Mesothelial cell of epicardium (in vitro differentiated cells): ENCODE measurements at regions not wholly inside any gene's neighbourhood (a gene's known extent, or its start where the extent isn't known, plus 50 kb on each side); places are given as distances from the start of the nearest gene placed in this dataset.

Experiments used
- DNase-seq, 2 experiments: peaks; one replicate each; pipeline ENCODE4 v3.0.0; 2021; ENCODE audit warnings: low spot score in 2 of 2; ENCODE audit not compliant: unreplicated experiment in 2 of 2
- H3K27ac Mint-ChIP-seq: 2 replicates; pipeline ENCODE4 v1.8.0; 2021; ENCODE audit warnings: mixed read lengths
- H3K27me3 Mint-ChIP-seq: 2 replicates; pipeline ENCODE4 v1.8.0; 2021; ENCODE audit warnings: low read depth, mixed read lengths
- H3K36me3 Mint-ChIP-seq: 2 replicates; pipeline ENCODE4 v1.8.0; 2021; ENCODE audit warnings: mixed read lengths
- H3K4me1 Mint-ChIP-seq: 2 replicates; pipeline ENCODE4 v1.8.0; 2021; ENCODE audit warnings: mixed read lengths
- H3K4me3 Mint-ChIP-seq: 2 replicates; pipeline ENCODE4 v1.8.0; 2021; ENCODE audit warnings: mild to moderate bottlenecking, moderate library complexity, mixed read lengths
- H3K9me3 Mint-ChIP-seq: 2 replicates; pipeline ENCODE4 v1.8.0; 2021; ENCODE audit warnings: mixed read lengths
- TF ChIP-seq, protein P1 (sequence below): fragments of 200-600 bp; sonication (generic); IDR thresholded peaks from one replicate; pipeline ENCODE4 v1.5.0; 2021; ENCODE audit warnings: antibody characterized with exemption; ENCODE audit not compliant: unreplicated experiment

- H3K9me3 Mint-ChIP-seq: no peaks in the 10 kb centered on the region
- no peaks in the 10 kb centered on the region for H3K36me3 Mint-ChIP-seq
- H3K4me1 Mint-ChIP-seq: no peaks in the 10 kb centered on the region
- no peak for DNase-seq
- peaks cover 9% of the 10 kb centered on the region for H3K27me3 Mint-ChIP-seq
- no peak overlapping the region for H3K4me3 Mint-ChIP-seq
- TF ChIP-seq, protein P1, sequence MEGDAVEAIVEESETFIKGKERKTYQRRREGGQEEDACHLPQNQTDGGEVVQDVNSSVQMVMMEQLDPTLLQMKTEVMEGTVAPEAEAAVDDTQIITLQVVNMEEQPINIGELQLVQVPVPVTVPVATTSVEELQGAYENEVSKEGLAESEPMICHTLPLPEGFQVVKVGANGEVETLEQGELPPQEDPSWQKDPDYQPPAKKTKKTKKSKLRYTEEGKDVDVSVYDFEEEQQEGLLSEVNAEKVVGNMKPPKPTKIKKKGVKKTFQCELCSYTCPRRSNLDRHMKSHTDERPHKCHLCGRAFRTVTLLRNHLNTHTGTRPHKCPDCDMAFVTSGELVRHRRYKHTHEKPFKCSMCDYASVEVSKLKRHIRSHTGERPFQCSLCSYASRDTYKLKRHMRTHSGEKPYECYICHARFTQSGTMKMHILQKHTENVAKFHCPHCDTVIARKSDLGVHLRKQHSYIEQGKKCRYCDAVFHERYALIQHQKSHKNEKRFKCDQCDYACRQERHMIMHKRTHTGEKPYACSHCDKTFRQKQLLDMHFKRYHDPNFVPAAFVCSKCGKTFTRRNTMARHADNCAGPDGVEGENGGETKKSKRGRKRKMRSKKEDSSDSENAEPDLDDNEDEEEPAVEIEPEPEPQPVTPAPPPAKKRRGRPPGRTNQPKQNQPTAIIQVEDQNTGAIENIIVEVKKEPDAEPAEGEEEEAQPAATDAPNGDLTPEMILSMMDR: no peak
- no peak overlapping the region for H3K27ac Mint-ChIP-seq
These were observed 339.1 kb upstream of the CCNH start for GRCh38 chr5:87751824-87752223.

DNA sequence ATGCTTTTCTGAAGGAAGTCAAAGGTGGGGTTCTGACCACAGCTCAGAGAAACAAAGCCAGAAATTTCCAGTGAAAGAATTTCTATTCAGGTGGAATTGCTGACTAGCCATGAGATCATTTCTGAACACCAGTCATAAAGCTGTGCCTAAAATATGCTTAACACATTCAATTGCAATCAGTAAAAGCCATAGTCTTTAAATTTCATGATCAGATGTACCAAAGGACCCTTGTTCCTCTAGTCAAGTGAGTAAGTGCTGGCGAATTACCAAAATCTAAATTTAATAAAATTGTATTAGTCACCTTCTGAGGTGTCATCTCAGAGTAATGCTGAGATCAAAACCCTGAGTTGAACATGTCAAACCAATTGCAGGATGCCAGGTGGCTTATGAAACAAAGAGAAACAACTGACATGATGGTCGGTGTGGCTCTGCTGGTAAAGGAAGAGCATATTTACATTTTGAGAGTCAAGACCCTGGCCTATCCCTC, 334.2 kb upstream of the CCNH start:
- H3K27ac Mint-ChIP-seq: no peak overlapping the region
- no peaks in the 10 kb centered on the region for H3K27me3 Mint-ChIP-seq
- H3K36me3 Mint-ChIP-seq: no peaks in the 10 kb centered on the region
- no peak for DNase-seq
- TF ChIP-seq, protein P1: no peak
- H3K4me3 Mint-ChIP-seq: no peak overlapping the region
- peaks cover 6% of the 10 kb centered on the region for H3K4me1 Mint-ChIP-seq
- H3K9me3 Mint-ChIP-seq: no peaks in the 10 kb centered on the region

GRCh38 chr5:87746341-87746740, 333.6 kb upstream of the CCNH start:
- H3K27me3 Mint-ChIP-seq: no peaks in the 10 kb centered on the region
- H3K9me3 Mint-ChIP-seq: no peaks in the 10 kb centered on the region
- DNase-seq: no peak
- TF ChIP-seq, protein P1: no peak
- no peaks in the 10 kb centered on the region for H3K36me3 Mint-ChIP-seq
- no peak overlapping the region for H3K4me3 Mint-ChIP-seq
- no peak overlapping the region for H3K27ac Mint-ChIP-seq
- H3K4me1 Mint-ChIP-seq: peaks cover 10% of the 10 kb centered on the region

GRCh38 chr5:87741881-87742280, 329.2 kb upstream of the CCNH start:
- H3K27ac Mint-ChIP-seq: no peak overlapping the region
- no peak for DNase-seq
- TF ChIP-seq, protein P1: no peak
- H3K9me3 Mint-ChIP-seq: no peaks in the 10 kb centered on the region
- no peak overlapping the region for H3K4me3 Mint-ChIP-seq
- H3K4me1 Mint-ChIP-seq: peaks cover 10% of the 10 kb centered on the region
- no peaks in the 10 kb centered on the region for H3K36me3 Mint-ChIP-seq
- H3K27me3 Mint-ChIP-seq: no peaks in the 10 kb centered on the region

DNA sequence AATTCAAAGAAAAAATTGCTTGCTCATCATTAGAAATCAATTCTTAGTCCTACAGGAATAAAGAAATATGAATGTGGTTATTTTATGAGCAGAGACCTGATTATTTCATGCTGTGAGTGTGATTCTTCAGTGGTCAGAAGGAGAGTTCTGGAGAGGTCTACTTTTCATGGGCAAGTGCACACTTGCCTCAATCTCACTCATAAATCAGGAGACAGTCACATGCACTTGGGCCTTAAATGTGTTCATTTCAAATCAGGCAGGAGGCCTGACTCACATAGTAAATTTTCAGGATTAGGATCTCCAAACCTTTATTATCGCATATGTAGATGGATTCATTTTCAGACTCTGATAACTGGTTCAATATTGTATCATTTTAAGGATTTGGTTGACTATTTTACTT, 323.2 kb upstream of the CCNH start:
- no peaks in the 10 kb centered on the region for H3K27me3 Mint-ChIP-seq
- no peaks in the 10 kb centered on the region for H3K9me3 Mint-ChIP-seq
- TF ChIP-seq, protein P1: no peak
- H3K4me3 Mint-ChIP-seq: no peak overlapping the region
- no peak for DNase-seq
- H3K4me1 Mint-ChIP-seq: peaks cover 4% of the 10 kb centered on the region
- H3K27ac Mint-ChIP-seq: no peak overlapping the region
- H3K36me3 Mint-ChIP-seq: no peaks in the 10 kb centered on the region

DNA sequence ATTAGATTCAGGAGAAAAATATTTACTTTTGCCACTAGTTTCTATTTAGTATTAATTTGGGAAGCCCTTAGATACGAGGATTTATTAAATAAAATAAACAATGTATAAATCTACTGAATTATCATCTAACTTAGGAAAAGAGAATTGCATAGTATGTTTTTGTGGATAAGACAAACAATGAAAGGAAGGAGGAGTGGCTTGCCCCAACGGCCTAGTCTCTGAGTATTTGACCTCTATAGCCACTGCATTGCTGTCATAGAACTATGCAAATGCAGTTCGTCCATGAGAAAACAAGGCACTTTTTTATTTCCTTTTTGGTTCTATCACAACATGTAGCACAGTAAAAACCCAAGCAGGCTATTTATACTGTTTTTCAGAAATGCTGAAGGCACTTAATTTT, 321.2 kb upstream of the CCNH start:
- no peak for DNase-seq
- Mint-ChIP-seq H3K4me3 (no peak overlapping the region), H3K36me3 (no peaks in the 10 kb centered on the region), H3K27ac (no peak overlapping the region), H3K4me1 (peaks cover 4% of the 10 kb centered on the region), H3K27me3 (no peaks in the 10 kb centered on the region), H3K9me3 (no peaks in the 10 kb centered on the region)
- TF ChIP-seq, protein P1: no peak
